ENCODE measurements at regions not wholly inside any gene's neighbourhood (a gene's known extent, or its start where the extent isn't known, plus 50 kb on each side); places are given as distances from the start of the nearest gene placed in this dataset.

DNA sequence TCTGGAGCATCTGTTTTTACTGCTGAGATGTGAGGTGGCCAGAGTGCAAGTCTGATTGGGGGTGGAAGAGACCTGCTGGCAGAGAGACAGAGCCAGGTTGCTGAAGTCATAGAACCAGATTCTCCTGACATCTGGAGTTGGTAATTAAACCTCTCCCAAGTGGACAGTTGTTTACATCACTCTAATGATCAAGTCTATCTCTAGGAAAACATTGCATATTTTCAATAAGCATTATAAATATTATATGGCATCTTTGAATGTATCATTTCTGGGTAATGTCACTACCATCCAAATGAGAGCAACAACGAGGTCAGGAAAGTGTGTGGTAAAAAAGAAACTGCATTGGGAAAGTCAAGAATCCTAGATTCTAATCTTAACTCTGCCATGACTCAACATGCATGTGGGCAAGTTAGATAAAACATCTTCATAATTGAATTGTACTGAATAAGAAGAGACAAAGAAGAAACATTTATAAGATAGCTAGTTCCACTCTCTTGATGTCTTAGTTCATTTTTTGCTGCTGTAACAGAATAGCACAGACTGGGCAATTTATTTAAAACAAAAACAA is 351.2 kb upstream of the API5 start:
- TF ChIP-seq, protein P1, sequence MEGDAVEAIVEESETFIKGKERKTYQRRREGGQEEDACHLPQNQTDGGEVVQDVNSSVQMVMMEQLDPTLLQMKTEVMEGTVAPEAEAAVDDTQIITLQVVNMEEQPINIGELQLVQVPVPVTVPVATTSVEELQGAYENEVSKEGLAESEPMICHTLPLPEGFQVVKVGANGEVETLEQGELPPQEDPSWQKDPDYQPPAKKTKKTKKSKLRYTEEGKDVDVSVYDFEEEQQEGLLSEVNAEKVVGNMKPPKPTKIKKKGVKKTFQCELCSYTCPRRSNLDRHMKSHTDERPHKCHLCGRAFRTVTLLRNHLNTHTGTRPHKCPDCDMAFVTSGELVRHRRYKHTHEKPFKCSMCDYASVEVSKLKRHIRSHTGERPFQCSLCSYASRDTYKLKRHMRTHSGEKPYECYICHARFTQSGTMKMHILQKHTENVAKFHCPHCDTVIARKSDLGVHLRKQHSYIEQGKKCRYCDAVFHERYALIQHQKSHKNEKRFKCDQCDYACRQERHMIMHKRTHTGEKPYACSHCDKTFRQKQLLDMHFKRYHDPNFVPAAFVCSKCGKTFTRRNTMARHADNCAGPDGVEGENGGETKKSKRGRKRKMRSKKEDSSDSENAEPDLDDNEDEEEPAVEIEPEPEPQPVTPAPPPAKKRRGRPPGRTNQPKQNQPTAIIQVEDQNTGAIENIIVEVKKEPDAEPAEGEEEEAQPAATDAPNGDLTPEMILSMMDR (IDR thresholded peaks at IDR 0.05; ENCODE audit: insufficient read depth, low read depth, low read length) = no peak
- no peak for TF ChIP-seq EZH2 (IDR thresholded peaks at IDR 0.05; ENCODE audit: insufficient read depth, low read length)
